ENCODE measurements at regions not wholly inside any gene's neighbourhood (a gene's known extent, or its start where the extent isn't known, plus 50 kb on each side); places are given as distances from the start of the nearest gene placed in this dataset.
"Not testable (repeated sequence)": the region's sequence is repeated elsewhere in the genome, so short reads cannot be mapped to it uniquely, and the experiment has no call there.

- Histone ChIP-seq H3K4me1 (no peaks in the 10 kb centered on the region), H3K36me3 (no peaks in the 10 kb centered on the region), H3K27ac (no peak overlapping the region), H3K9me3 (no peaks in the 10 kb centered on the region), H3K27me3 (no peaks in the 10 kb centered on the region), H3K4me3 (replicated peaks in 1 of 3) (no peak overlapping the region)
- intact Hi-C loops (cut with DNase I): no loop called here
- DNase-seq: no peak
- no peak for TF ChIP-seq CTCF (IDR thresholded peaks at IDR 0.05)
- TF ChIP-seq POLR2A (IDR thresholded peaks at IDR 0.05): no peak
- 74 to 77% methylated on average over 2 of the region's 2 CpGs for WGBS, 2 donors
These were observed 796.1 kb downstream of the EPHA4 start for GRCh38 chr2:220775856-220776488.

GRCh38 chr2:220779076-220779475 is 793.0 kb downstream of the EPHA4 start:
- H3K9me3 ChIP-seq; intact Hi-C loops (cut with DNase I); H3K4me3 ChIP-seq (replicated peaks in 1 of 3); H3K36me3 ChIP-seq; H3K27ac ChIP-seq; H3K27me3 ChIP-seq; H3K4me1 ChIP-seq; DNase-seq: not testable (repeated sequence)

GRCh38 chr2:220779511-220779910 is 792.6 kb downstream of the EPHA4 start:
- no peak for DNase-seq
- WGBS, 2 donors: 88 to 90% methylated on average over 1 of the region's 1 CpG
- Histone ChIP-seq H3K27ac (no peak overlapping the region), H3K4me3 (replicated peaks in 1 of 3) (no peak overlapping the region), H3K4me1 (no peaks in the 10 kb centered on the region), H3K36me3 (no peaks in the 10 kb centered on the region), H3K9me3 (no peaks in the 10 kb centered on the region), H3K27me3 (no peaks in the 10 kb centered on the region)
- intact Hi-C loops (cut with DNase I): no loop called here
- TF ChIP-seq POLR2A (IDR thresholded peaks at IDR 0.05) (no peak), CTCF (IDR thresholded peaks at IDR 0.05) (no peak)

- no peak for DNase-seq
These were observed 792.2 kb downstream of the EPHA4 start for GRCh38 chr2:220779931-220780330.

GRCh38 chr2:220781622-220782241 is 790.4 kb downstream of the EPHA4 start:
- Histone ChIP-seq H3K4me3 (replicated peaks in 1 of 3) (no peak overlapping the region), H3K27me3 (no peaks in the 10 kb centered on the region), H3K9me3 (no peaks in the 10 kb centered on the region), H3K27ac (no peak overlapping the region), H3K4me1 (no peaks in the 10 kb centered on the region), H3K36me3 (no peaks in the 10 kb centered on the region)
- TF ChIP-seq CTCF (IDR thresholded peaks at IDR 0.05) (no peak), POLR2A (IDR thresholded peaks at IDR 0.05) (no peak)
- intact Hi-C loops (cut with DNase I): no loop called here
- 89 to 93% methylated on average over 5 of the region's 5 CpGs for whole genome bisulfite sequencing, 2 donors
- DNase-seq: no peak

More at GRCh38 chr2:220779931-220780330, 792.2 kb downstream of the EPHA4 start:
- intact Hi-C loops (cut with DNase I): no loop called here
- WGBS, 2 donors: 54 to 66% methylated on average over 2 of the region's 2 CpGs
- Histone ChIP-seq H3K4me1 (no peaks in the 10 kb centered on the region), H3K27ac (no peak overlapping the region), H3K36me3 (no peaks in the 10 kb centered on the region), H3K9me3 (no peaks in the 10 kb centered on the region), H3K27me3 (no peaks in the 10 kb centered on the region), H3K4me3 (replicated peaks in 1 of 3) (no peak overlapping the region)
- TF ChIP-seq CTCF (IDR thresholded peaks at IDR 0.05): no peak
- TF ChIP-seq POLR2A (IDR thresholded peaks at IDR 0.05): no peak

All from thyroid gland (tissue), 4 donors.